HK-2 (cell line): ENCODE measurements at regions not wholly inside any gene's neighbourhood (a gene's known extent, or its start where the extent isn't known, plus 50 kb on each side); places are given as distances from the start of the nearest gene placed in this dataset.

Experiments
- DNase-seq: peaks from one replicate; pipeline ENCODE4 v3.0.0-alpha.2; 2018; ENCODE audit not compliant: unreplicated experiment

DNA sequence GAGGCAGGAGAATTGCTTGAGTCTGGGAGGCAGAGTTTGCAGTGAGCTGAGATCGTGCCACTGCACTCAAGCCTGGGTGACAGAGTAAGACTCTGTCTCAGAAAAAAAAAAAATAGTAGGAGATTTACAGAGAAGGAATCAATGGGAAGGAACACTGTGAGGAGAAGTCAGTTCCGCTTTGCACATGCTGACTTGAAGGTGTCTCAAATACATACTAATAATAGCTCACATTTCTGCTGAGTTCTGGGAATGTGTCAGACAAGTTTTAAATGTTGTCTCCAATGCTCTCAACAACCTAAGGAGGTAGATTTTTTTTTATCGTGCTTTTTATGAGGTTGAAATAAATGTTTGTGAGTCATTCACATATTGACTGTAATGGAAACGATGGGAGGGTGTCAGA is 654.9 kb upstream of the CELF2 start:
- no peak for DNase-seq

DNA sequence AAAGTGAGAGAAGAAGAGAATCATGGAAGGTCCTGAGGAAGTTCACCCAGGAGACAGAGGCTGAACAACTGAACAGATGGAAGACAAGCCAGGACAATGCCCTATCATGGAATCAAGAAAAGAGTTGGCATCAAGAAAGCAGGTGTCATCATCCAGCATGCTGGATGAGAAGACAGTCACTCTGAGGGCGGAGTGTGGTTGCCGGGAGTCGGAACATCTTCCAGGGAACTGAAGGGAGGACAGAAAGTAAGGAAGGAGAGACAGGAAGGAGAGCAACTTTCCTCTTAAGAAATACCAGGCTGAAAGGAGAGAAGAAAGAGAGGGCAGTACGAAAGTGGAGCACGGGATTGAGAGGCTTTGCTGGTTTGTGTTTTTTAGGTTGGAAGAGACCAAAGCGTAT is 654.5 kb upstream of the CELF2 start:
- DNase-seq: no peak

DNA sequence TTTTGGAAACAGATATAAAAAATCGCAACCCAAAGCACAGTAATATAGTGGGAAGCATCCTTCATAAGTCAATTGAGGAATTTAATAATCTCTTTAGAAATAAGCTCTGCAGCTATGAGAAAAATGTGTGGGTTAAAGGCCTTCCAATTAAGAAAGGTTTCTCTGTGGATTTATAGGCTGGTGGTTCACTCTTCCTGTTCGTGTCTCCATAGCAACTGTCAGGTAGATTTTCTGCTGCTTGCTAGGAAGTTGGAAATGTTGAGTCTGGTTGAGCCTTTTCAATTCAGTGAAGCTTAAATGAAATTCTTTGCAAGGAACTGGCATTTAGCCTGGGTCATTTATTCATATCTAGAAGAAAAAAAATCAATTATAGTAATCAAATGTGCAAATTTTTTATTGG is 652.8 kb upstream of the CELF2 start:
- no peak for DNase-seq

DNA sequence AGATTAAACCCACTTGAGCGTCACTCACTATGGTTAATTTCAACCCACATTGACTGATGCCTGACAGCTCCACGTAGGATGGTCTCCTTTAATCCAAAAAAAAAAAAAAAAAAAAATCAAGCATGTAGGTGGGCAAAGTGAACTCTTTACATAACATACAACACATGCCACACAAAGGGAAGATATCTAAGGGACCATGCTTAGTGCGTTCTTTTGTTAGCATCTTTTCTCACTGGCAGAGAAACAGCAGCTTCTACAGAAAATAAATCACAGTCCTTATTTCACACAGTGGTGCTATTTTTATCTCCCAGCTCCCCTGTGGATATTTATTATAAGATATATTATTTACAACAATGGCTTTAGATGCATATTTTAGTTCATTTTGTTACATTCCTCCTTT is 652.0 kb upstream of the CELF2 start:
- DNase-seq: no peak

DNA sequence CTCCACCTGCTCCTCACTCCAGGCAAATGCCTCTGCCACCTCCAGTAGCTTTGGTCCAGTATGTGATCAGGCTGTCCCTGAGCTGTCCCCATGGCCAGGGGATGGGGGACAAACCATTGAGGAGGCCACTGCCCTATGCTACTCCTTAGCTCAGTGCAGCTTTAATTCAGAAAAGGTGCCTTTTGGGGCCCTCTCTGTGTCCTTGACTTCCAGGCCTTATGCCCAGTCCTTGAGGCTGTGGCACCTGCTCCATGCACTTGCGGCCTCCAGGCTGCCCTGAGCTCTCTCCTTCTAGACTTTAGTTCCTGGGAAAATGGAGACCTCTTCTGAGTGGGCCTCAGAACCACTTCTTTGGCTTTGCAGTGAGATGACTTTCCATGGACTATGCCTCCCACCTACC is 650.8 kb upstream of the CELF2 start:
- DNase-seq: no peak

DNA sequence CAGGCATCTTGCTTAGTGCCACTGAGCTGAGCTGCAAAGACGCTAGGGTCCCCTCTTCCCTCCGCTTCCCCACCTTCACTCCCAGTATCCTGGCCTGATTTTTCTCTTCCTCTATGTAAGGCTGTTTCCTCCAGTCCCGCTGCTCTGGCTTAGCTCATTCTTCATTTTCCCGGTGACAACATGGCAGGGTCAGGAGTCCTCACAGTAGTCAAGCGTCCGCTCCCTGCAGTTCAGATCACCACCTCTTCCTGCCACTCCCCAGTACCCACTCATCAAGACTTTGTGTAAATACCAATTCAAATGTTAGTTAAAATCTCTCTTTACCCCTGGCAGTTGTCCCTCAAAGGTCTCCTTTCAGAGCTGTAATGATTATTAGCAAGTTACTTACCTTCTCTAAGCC is 650.4 kb upstream of the CELF2 start:
- no peak for DNase-seq

DNA sequence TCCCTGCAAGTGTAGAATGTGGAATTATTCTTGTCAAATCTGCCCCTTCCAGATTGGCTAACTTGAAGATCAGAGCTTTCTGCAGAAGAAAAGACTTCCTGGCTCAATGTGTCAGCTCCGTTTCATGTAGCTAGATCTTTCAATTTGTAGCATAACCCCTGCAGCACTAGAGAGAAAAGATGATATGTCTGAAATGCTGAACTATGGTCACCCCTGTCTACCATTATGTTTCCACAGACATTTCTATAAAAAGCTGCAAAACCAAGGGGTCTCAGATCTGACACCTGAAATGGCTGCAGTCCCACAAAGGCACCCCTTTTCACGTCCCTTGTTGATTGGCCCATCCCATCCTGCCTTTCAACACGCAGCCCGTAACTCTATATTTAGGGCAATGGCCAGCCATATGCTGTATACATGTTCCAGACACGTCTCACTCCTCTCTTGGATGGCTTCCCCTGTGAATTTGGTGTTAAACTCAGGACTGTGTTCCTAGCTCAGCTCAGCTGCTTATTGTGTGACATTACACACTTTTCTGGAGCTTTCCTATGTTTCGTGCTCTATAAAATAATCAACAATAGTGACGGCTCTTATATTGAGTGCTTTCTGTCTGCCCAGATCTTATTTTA is 648.6 kb upstream of the CELF2 start:
- DNase-seq: no peak

DNA sequence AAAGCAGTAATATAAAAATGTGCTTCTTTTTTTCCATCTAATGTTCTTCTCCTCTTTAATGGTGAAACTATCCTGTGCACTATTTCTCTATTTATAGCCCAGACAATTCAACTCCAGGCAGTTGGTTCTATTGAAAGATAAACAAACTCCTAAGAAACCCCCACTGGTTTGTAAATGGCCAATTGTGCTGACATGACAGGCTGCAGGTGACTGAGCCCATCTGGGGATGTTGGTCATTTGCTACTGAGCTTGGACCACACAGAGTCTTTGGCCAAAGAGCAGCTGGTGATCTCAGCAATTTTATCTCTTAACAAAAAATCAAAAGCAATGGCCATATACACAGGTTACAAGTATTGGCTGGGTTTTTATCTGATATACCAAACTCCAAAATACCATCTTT is 631.8 kb upstream of the CELF2 start:
- DNase-seq: no peak

DNA sequence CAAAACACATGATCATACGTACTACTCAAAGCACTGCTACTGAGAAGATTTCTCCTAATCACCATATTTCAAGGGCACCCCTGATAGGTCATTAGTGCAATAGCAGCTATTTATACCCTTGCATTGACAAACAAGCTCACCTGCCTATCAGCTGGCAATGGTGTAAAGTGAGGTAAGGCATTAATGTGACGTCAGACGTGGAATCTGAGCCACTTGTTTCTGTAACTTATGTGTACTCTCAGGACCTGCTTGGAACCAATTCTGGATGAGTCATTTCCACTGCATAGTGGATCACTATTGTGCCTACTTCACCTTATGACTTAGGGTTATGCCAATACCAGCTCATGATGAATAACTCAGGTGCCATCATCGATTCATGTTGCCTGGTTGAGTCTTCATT is 628.5 kb upstream of the CELF2 start:
- no peak for DNase-seq

DNA sequence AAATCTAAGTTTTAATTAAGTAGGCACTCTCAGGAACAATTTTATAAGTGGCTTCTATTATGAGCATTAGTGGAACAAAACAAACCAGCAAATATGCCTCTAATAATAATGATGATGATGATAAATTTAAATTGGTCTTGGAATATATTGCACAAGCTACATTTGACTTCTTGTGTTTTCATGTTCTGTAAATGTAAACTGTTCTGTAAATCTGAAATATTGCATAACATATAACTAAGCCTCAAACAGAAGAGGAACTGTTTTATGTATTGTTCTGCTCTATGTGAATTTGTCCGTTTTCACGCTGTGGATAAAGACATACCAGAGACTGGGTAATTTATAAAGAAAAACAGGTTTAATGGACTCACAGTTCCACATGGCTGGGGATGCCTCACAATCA is 625.2 kb upstream of the CELF2 start:
- no peak for DNase-seq

DNA sequence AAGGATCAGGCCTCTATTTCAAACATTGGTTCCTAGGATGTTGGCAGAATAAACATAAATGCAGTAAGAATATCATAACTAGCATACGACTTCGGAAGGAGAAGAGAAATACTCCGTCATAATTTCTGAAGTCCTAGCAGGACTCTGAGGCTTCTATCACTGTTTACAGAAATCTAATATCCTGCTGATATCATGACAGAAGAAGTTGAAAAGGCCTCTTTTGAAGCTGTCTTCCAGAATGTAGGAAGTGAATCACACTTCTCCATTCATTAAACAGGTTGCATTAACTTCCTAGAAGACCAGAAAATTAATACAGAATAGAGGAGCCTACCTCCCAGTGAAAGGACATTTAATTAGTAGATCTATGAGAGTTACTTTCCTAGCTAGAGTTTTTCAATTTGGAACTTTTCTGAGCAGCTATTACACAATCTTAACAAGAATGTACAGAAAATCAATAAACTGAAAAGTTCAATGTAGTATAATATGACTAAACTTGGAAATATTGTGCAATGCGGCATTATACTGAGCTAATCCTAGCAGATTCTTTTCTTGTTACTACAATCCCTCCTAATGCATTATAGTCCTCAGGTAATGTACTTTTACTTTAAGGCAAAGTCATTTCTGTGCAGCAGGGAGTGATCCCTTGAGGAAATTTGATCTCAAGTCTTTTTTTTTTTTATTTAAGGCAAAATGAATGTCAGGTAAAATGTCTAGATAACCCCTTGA is 622.6 kb upstream of the CELF2 start:
- no peak for DNase-seq

DNA sequence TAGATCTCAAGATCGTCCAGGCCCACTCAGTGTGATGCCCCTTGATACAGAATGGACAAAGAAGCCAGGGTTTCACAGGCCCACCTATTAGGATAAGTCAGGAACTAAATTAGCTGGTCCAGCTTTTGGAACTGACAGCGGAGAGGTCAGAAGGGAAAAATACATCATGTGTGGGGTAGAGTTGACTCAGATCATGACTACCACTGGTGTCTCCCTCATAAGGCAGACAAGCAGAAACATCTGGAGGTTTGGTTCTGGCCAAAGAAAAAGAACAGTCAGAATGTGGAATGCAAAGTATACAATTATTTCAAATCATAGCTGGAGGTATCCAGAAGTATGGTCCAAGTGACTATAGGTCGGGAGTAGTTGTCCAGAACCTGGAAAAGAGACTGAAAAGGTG is 621.1 kb upstream of the CELF2 start:
- DNase-seq: no peak

DNA sequence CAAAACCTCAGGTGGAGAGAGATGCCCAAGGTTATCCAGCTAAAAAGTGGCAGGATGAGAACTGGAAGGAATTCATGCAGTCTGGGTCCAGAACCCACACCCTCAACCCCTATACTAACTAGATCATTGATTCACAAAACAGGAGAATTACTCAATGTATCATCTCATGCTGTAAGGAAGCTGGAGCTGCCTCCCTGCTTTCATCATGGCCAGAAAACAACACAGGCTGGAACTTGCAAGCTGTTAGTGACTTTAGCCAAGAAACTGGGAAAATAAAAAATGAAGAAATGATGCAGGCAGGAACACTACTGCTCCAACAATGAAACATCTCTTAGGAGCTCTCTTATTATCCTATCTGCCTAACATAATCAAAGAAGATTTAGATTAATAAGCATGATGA is 619.8 kb upstream of the CELF2 start:
- no peak for DNase-seq

DNA sequence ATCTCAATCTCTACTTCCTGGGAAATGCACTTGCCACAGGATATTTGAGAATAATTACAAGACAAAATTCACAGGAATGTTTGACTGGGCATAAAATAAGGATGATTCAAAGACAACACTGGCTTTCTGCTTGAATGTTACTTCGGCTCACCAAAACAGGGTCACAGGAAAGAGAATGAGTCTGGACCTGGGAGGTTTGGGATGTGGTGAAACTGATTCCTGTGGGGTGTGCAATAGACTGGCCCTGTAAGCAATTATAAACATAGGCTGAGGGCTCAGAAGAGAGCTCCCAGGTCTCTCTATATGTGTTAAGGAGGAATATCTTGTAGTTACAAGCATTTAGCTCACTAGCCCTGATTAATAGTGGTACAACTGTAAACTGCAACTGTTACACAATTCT is 613.9 kb upstream of the CELF2 start:
- DNase-seq: no peak

DNA sequence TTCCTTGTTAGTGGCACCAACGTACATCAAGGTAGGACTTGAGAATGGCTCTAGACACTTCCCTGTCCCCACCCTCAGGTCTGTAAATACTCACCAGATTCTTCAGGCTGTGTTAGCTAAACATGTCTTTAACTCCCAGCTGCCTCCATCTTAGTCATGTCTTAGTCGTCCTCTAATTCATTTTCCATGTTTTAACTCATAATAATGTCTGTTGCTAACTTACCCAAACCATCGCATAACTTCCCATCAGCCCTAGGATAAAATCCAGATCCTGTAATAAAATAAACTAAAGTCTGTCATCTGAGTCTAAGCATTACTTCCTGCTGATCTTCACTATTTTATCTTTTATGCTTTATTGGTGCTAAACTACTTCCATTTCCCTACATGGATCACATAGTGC is 600.0 kb upstream of the CELF2 start:
- no peak for DNase-seq

DNA sequence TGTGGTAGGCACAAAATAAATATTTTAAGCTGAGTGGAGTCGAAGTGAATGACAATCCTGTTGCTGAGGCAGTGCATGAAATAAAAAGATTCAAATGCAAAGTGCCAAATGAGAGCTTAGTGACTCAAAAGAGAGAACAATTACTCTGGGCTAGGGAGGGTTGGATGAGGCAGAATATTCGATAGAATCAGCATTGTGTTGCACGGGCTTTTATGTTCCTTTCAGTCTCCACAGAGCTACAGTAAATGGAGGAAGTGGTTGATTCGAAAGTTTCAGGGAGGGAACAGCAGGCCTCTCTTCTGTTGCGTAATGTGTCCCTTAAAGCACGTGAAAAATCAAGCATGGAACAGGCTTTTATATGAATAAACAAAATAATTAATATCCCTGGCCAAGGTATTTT is 599.3 kb upstream of the CELF2 start:
- no peak for DNase-seq

DNA sequence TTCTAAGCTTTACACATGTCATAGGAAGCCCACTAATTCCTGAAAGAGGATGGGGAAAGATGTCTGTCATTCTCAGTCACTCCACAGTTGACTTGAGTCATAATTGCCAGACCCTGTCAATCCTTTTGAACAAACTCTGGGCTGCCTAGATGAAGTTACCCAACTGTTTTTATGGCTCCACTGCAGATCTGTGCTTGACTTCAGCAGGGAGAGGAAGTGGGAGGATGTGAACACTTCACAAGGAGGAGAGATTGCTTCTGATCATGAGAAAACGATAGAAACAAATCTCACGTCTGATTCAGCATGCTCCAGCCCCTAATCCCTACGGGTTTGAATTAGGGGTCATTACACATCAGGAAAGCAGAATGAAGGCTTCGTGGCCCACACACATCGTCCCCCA is 596.6 kb upstream of the CELF2 start:
- DNase-seq: no peak

DNA sequence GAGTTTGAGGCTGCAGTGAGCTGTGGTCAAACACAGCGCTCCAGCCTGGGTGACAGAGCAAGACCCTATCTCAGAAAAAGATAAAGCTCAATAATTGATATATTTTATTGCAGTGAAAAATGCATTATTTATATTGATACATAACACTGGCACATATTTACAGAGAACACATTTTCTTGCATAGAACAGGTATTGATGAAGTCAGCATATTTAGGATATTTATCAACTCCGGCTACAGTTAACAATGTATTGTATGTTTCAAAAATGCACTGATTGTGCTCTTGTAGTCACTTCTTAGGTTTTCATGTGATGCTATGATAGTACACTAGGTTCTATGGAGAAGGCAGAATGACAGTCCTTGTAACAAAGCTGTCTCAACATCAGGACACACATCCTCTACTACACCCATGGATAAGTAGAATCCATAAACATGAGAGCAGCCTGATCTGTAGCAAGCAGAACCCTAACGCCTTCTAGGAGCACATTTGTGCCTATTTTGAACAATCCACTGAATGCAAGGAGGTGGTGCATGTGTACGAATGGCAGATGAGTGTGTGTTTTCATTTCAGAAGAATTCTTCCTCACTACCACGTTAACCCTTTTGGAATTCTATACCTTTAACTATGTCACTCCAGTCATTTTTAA is 586.1 kb upstream of the CELF2 start:
- DNase-seq: no peak

DNA sequence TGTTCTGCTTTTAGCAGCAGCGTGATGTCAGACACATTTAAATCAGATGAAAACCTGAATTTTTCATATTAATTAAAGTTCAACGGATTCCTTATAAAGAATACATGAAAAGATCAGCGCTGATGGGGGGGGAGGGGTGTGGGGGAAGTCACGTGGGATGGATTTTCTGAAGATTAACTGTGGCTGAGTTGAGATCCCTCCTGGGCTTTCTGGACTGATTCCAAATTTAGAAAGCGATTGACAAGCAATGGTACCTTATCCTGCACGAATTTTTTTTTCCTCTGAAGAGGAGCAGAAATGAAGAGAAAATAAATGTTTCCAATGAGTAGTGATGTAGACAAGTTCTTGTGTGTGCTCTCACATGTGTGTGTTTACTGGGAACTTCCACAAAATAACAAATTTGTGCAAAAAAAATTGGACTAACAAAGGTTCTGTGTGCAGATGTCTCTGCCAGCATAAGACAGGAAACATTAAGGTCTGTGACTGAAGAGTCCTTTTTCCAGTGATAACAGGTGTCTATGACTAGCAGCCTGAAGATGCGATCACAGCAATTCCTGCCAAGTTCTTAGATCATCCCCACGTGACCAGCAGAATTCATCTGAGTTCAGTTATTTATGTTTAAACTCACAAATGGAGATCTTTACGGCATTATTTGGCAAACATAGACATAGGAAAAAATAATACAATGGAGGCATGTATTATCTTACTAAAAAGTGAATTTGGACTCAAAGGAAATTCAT is 585.2 kb upstream of the CELF2 start:
- DNase-seq: no peak

DNA sequence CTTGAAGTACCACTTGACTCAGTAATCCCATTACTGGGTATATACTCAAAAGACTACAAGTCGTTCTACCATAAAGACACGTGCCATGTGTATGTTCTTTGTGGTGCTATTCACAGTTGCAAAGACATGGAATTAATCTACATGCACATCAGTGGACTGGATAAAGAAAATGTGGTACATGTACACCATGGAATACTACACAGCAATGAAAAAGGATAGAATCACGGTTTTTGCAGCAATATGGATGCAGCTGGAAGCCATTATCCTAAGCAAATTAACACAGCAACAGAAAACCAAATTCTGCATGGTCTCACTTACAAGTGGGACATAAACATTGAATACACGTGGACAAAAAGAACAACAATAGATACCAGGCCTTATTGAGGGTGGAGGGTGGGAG is 583.4 kb upstream of the CELF2 start:
- no peak for DNase-seq

DNA sequence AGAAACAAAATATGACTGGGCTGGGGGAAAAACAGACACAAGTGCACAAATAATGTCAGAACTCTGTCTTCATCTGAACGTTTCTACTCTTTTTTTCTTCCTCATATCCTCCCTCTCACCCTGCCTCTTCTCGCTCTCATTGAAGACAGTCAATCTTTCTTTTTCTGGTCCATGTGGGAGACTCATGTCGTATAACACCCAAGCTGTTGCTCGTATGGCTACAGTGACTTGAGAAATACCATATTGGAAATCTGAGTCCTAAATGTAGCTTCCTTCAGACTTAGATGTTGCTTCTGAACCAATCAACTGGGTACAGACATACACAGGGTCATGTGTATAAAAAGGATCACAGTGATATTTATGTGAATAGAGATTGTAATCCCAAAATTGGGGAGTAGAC is 579.8 kb upstream of the CELF2 start:
- DNase-seq: no peak

DNA sequence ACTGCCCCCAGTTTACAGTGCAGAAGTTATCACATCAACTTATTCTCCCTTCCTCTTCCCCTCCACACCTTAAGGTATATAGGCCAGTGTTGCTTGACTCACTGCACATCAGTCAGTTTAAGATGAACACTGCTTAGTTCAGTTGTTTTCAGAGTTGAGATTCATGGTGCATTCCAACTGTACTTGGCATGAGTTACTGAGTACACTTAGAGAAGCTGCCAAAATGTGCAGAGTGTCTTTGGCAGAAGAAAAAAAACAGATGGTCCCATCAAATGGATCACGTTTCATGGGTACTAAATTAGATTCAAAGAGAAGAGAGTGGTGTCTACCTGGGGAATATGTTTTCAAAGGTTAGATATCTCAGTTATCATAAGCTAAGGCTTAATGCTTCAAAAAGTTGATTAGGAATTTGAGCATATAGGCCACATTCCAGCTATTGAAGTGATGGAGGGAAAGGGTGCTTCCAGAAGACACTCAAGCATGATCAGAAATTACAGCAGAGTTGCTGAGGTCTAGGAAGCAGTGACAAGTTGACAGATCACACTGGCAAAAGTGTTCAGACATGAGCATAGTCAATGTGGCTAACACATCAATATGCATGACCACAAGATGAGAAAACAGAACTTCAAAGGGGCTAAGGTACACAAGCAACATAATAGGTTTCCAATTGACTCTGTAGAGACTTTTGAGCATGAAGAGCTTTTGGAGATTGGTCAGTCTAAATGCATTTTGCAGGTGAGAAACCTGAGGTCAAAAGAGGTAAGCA is 579.2 kb upstream of the CELF2 start:
- DNase-seq: no peak
